HEK293 (cell line): ENCODE measurements at regions not wholly inside any gene's neighbourhood (a gene's known extent, or its start where the extent isn't known, plus 50 kb on each side); places are given as distances from the start of the nearest gene placed in this dataset.

ENCODE experiments used
- CTCF ChIA-PET: fragments of 350-600 bp; formaldehyde crosslinking; extraction: SDS; loops from one replicate; lab custom pipeline; 2021; ENCODE audit warnings: antibody characterized with exemption; lab: Yijun Ruan, JAX
- POLR2A ChIA-PET: fragments of 300-600 bp; formaldehyde crosslinking; extraction: SDS; loops from one replicate; lab custom pipeline; 2020; ENCODE audit warnings: antibody characterized with exemption, inconsistent platforms; lab: Yijun Ruan, JAX
- H3K27ac ChIP-seq: fragments of 200-500 bp; sonication (Bioruptor generic); 2 replicates; pipeline ENCODE4 v1.5.1; 2014; ENCODE audit warnings: low read depth, low read length, control low read depth, inconsistent platforms; ENCODE audit errors: extremely low read depth
- H3K36me3 ChIP-seq, 2 experiments: fragments of 200-500 bp in 1 of 2; sonication (Bioruptor generic) in 1 of 2; 1 replicate in 1 of 2; 2 replicates in 1 of 2; pipeline ENCODE4 v1.5.1; 2014 to 2017; ENCODE audit warnings: inconsistent platforms in 2 of 2, low read length in 2 of 2; ENCODE audit not compliant: control insufficient read depth in 2 of 2, insufficient read depth in 1 of 2
- H3K4me1 ChIP-seq: fragments of 200-500 bp; sonication (Bioruptor generic); 2 replicates; pipeline ENCODE4 v1.5.1; 2014; ENCODE audit warnings: mild to moderate bottlenecking, low read length, inconsistent platforms; ENCODE audit not compliant: control insufficient read depth, insufficient read depth
- H3K4me3 ChIP-seq: 2 replicates; pipeline ENCODE4 v1.5.1; 2011; ENCODE audit warnings: low read depth, mild to moderate bottlenecking, control low read depth, low read length, moderate library complexity
- H3K9me3 ChIP-seq: fragments of 200-500 bp; sonication (Bioruptor generic); 2 replicates; pipeline ENCODE4 v1.5.1; 2014; ENCODE audit warnings: low read depth, low read length, inconsistent platforms; ENCODE audit not compliant: control insufficient read depth, insufficient read depth
- BCL6B ChIP-seq: fragments of 450-650 bp; formaldehyde crosslinking; IDR thresholded peaks from 2 replicates; pipeline ENCODE4 v1.5.1; 2017; ENCODE audit warnings: missing biosample characterization, missing genetic modification characterization
- ELK4 ChIP-seq: IDR thresholded peaks from 2 replicates; pipeline ENCODE4 v1.6.1; 2011; ENCODE audit warnings: mild to moderate bottlenecking, low read depth, low read length, borderline replicate concordance
- KLF10 ChIP-seq: fragments of 450-650 bp; IDR thresholded peaks from 2 replicates; pipeline ENCODE4 v1.5.1; 2018; ENCODE audit warnings: missing biosample characterization, mild to moderate bottlenecking, missing genetic modification characterization
- SP3 ChIP-seq: fragments of 450-650 bp; formaldehyde crosslinking; IDR thresholded peaks from 2 replicates; pipeline ENCODE4 v1.5.1; 2016; ENCODE audit warnings: missing biosample characterization, missing genetic modification characterization
- YY2 ChIP-seq: fragments of 450-650 bp; formaldehyde crosslinking; IDR thresholded peaks from 2 replicates; pipeline ENCODE4 v1.5.1; 2016; ENCODE audit warnings: missing biosample characterization, missing genetic modification characterization
- ZBTB11 ChIP-seq: fragments of 450-650 bp; formaldehyde crosslinking; conservative IDR thresholded peaks from 2 replicates; pipeline ENCODE4 v1.5.1; 2016; ENCODE audit warnings: low read depth, missing biosample characterization, missing genetic modification characterization
- ZNF133 ChIP-seq: fragments of 450-650 bp; formaldehyde crosslinking; IDR thresholded peaks from 2 replicates; pipeline ENCODE4 v1.5.1; 2016; ENCODE audit warnings: missing biosample characterization, missing genetic modification characterization
- ZNF221 ChIP-seq: fragments of 450-650 bp; formaldehyde crosslinking; IDR thresholded peaks from 2 replicates; pipeline ENCODE4 v1.5.1; 2017; ENCODE audit warnings: missing biosample characterization, missing genetic modification characterization, borderline replicate concordance
- ZNF311 ChIP-seq: fragments of 450-650 bp; formaldehyde crosslinking; IDR thresholded peaks from 2 replicates; pipeline ENCODE4 v1.5.1; 2017; ENCODE audit warnings: missing biosample characterization, missing genetic modification characterization, borderline replicate concordance
- ZNF362 ChIP-seq: fragments of 450-650 bp; formaldehyde crosslinking; IDR thresholded peaks from 2 replicates; pipeline ENCODE4 v1.5.1; 2016; ENCODE audit warnings: missing biosample characterization, missing genetic modification characterization
- ZNF398 ChIP-seq: fragments of 450-650 bp; formaldehyde crosslinking; IDR thresholded peaks from 2 replicates; pipeline ENCODE4 v1.5.1; 2017; ENCODE audit warnings: missing biosample characterization, missing genetic modification characterization
- ZNF449 ChIP-seq: fragments of 450-650 bp; formaldehyde crosslinking; IDR thresholded peaks from 2 replicates; pipeline ENCODE4 v1.5.1; 2017; ENCODE audit warnings: missing biosample characterization, mild to moderate bottlenecking, missing genetic modification characterization, moderate library complexity
- ZNF501 ChIP-seq: fragments of 450-650 bp; formaldehyde crosslinking; IDR thresholded peaks from 2 replicates; pipeline ENCODE4 v1.5.1; 2016; ENCODE audit warnings: missing biosample characterization, missing genetic modification characterization
- ZNF529 ChIP-seq: fragments of 450-650 bp; formaldehyde crosslinking; IDR thresholded peaks from 2 replicates; pipeline ENCODE4 v1.5.1; 2017; ENCODE audit warnings: missing genetic modification characterization, missing biosample characterization; ENCODE audit not compliant: insufficient replicate concordance
- ZNF645 ChIP-seq: fragments of 450-650 bp; formaldehyde crosslinking; IDR thresholded peaks from 2 replicates; pipeline ENCODE4; 2016; ENCODE audit warnings: missing biosample characterization, missing genetic modification characterization
- ZNF701 ChIP-seq: fragments of 450-650 bp; formaldehyde crosslinking; IDR thresholded peaks from 2 replicates; pipeline ENCODE4 v1.5.1; 2016; ENCODE audit warnings: missing biosample characterization, missing genetic modification characterization
- ZNF76 ChIP-seq: fragments of 450-650 bp; formaldehyde crosslinking; IDR thresholded peaks from 2 replicates; pipeline ENCODE4; 2016; ENCODE audit warnings: low read depth, missing biosample characterization, missing genetic modification characterization, borderline replicate concordance
- ZNF785 ChIP-seq: fragments of 450-650 bp; formaldehyde crosslinking; IDR thresholded peaks from 2 replicates; pipeline ENCODE4 v1.5.1; 2016; ENCODE audit warnings: missing biosample characterization, missing genetic modification characterization
- ZSCAN30 ChIP-seq: fragments of 450-650 bp; IDR thresholded peaks from 2 replicates; pipeline ENCODE4 v1.5.1; 2018; ENCODE audit warnings: missing biosample characterization, mild to moderate bottlenecking, missing genetic modification characterization, moderate library complexity

GRCh38 chr5:126220725-126221124 is 202.5 kb upstream of the GRAMD2B start:
- no peaks in the 10 kb centered on the region for H3K9me3 ChIP-seq
- no peak for TF ChIP-seq ELK4
- TF ChIP-seq ZNF362 (tag by site-specific recombination), result no peak
- TF ChIP-seq ZNF701, result no peak
- TF ChIP-seq ZNF398 (tag by site-specific recombination), result no peak
- TF ChIP-seq, all 188 proteins: peak for 0
- ChIA-PET POLR2A (no interaction called here), CTCF (no interaction called here)
- H3K4me3 ChIP-seq, result no peak overlapping the region
- H3K4me1 ChIP-seq, result no peaks in the 10 kb centered on the region
- H3K27ac ChIP-seq, result no peak overlapping the region
- no peaks in the 10 kb centered on the region for H3K36me3 ChIP-seq

- TF ChIP-seq ZSCAN30 (tag by site-specific recombination), result no peak
- TF ChIP-seq ZNF449 (tag by site-specific recombination), result no peak
- TF ChIP-seq ZNF645 (tag by site-specific recombination), result no peak
- TF ChIP-seq BCL6B (tag by site-specific recombination), result no peak
- TF ChIP-seq ZNF362 (tag by site-specific recombination), result no peak
- no peak for TF ChIP-seq ZNF221 (tag by site-specific recombination)
- no peak for TF ChIP-seq ZNF785 (tag by site-specific recombination)
- no peak for TF ChIP-seq ZNF501
- no peak for TF ChIP-seq SP3 (tag by site-specific recombination)
- TF ChIP-seq ZBTB11, result no peak
- no peak for TF ChIP-seq ELK4
- no peak for TF ChIP-seq ZNF529 (tag by site-specific recombination)
- no peak for TF ChIP-seq ZNF76 (tag by site-specific recombination)
- no peak for TF ChIP-seq ZNF133 (tag by site-specific recombination)
- no peak for TF ChIP-seq ZNF311 (tag by site-specific recombination)
- TF ChIP-seq YY2, result no peak
- TF ChIP-seq KLF10 (tag by site-specific recombination), result no peak
- no peaks in the 10 kb centered on the region for H3K36me3 ChIP-seq
- ChIA-PET POLR2A (no interaction called here), CTCF (no interaction called here)
- no peak overlapping the region for H3K27ac ChIP-seq
- H3K4me3 ChIP-seq, result no peak overlapping the region
- H3K4me1 ChIP-seq, result no peaks in the 10 kb centered on the region
- no peaks in the 10 kb centered on the region for H3K9me3 ChIP-seq
Observed at GRCh38 chr5:126228934-126229333, 194.3 kb upstream of the GRAMD2B start.
